Natural killer cell (primary cell): ENCODE measurements at regions not wholly inside any gene's neighbourhood (a gene's known extent, or its start where the extent isn't known, plus 50 kb on each side); places are given as distances from the start of the nearest gene placed in this dataset.

Experiments used
- ATAC-seq, 3 donors: fragments of 150-1000 bp in 2 of 3; fragments of 200-7000 bp in 1 of 3; cut with Tn5 transposase; 1 replicate in 1 of 3; 2 replicates in 2 of 3; pipeline ENCODE4 v1.10.0; 2021; ENCODE audit warnings: mild to moderate bottlenecking in 2 of 3, moderate library complexity in 2 of 3
- DNase-seq, 2 donors: peaks; one replicate each; pipeline versions ENCODE4 v3.0.0 to v3.0.0-alpha.2; 2013 to 2021; ENCODE audit warnings: mixed read lengths in 1 of 2
- H3K27ac ChIP-seq: one replicate; pipeline ENCODE4 v1.5.1; 2013; ENCODE audit warnings: mild to moderate bottlenecking, low read length
- H3K27me3 ChIP-seq: one replicate; pipeline ENCODE4 v1.6.1; 2013; ENCODE audit warnings: low read length; ENCODE audit not compliant: control insufficient read depth, insufficient read depth
- H3K36me3 ChIP-seq: one replicate; pipeline ENCODE4 v1.6.1; 2013; ENCODE audit warnings: low read length; ENCODE audit not compliant: control insufficient read depth, insufficient read depth
- H3K4me1 ChIP-seq: one replicate; pipeline ENCODE4 v1.6.1; 2013; ENCODE audit warnings: low read length; ENCODE audit not compliant: control insufficient read depth, insufficient read depth
- H3K4me3 ChIP-seq: one replicate; pipeline ENCODE4 v1.5.1; 2013; ENCODE audit warnings: low read length
- H3K9me3 ChIP-seq: one replicate; pipeline ENCODE4 v1.6.1; 2013; ENCODE audit warnings: low read length; ENCODE audit not compliant: control insufficient read depth, insufficient read depth
- H3K27ac Mint-ChIP-seq, 2 donors: one replicate each; pipeline ENCODE4 v1.8.0; 2022; ENCODE audit warnings: mild to moderate bottlenecking in 2 of 2, mixed read lengths in 2 of 2, moderate library complexity in 1 of 2
- H3K27me3 Mint-ChIP-seq, 2 donors: one replicate each; pipeline ENCODE4 v1.8.0; 2022; ENCODE audit warnings: low read depth in 2 of 2, mixed read lengths in 2 of 2
- H3K36me3 Mint-ChIP-seq: one replicate; pipeline ENCODE4 v1.8.0; 2022; ENCODE audit warnings: mixed read lengths
- H3K4me1 Mint-ChIP-seq, 2 donors: one replicate each; pipeline ENCODE4 v1.8.0; 2022; ENCODE audit warnings: mixed read lengths in 2 of 2
- H3K4me3 Mint-ChIP-seq: one replicate; pipeline ENCODE4 v1.8.0; 2022; ENCODE audit warnings: mild to moderate bottlenecking, moderate library complexity, mixed read lengths
- H3K9me3 Mint-ChIP-seq, 2 donors: one replicate each; pipeline ENCODE4 v1.8.0; 2022; ENCODE audit warnings: mixed read lengths in 2 of 2
- WGBS: methylation state at CpG from one replicate; pipeline ENCODE4 v1.1.7; 2013; ENCODE audit warnings: missing lambda C conversion rate; ENCODE audit not compliant: insufficient coverage; 5-methylcytosine and 5-hydroxymethylcytosine counted together
- intact Hi-C: fragments of 100-400 bp; cut with micrococcal nuclease; formaldehyde crosslinking; loops from one replicate; pipeline ENCODE4 v1.14.2; 2022
- TF ChIP-seq, protein P1 (sequence below): fragments of 200-600 bp; IDR thresholded peaks from one replicate; pipeline ENCODE4 v1.8.0; 2022; ENCODE audit warnings: antibody characterized with exemption

DNA sequence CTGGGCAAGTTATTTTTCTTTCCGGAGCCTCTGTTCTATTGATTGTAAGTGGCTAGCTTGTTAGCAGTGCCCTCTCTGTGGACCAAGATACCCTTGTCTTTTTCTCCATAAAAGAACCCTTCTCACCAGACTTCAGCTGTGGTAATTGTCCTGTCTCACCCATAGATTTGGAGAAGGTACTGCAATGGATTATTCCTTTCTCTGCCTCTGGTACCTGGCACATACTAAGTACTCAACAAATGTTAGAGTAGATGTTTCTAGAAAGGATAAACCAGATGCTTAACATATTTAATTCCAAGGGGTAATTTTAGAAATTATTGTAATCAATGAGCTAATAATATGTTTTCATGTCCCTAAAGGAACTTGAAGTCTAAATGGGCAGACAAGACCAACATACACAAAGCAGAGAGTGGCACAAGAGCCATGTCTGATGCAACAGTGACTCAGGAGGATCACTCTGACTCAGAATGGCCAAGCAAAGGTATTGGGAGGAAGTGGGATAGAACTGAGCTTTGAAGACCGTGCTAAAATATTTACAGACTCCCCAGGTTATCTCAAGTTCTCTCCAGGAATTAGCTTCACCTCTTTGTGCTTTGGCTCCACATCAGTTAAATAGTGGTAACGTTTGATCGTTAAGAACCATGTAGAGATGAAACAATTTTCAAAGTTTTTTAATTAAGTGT, 129.7 kb upstream of the OSR1 start:
- Histone ChIP-seq H3K36me3 (no peaks in the 10 kb centered on the region), H3K4me3 (no peak overlapping the region), H3K9me3 (no peaks in the 10 kb centered on the region), H3K27ac (no peak overlapping the region), H3K4me1 (no peaks in the 10 kb centered on the region), H3K27me3 (no peaks in the 10 kb centered on the region)
- H3K4me1 Mint-ChIP-seq = no peaks in the 10 kb centered on the region
- intact Hi-C loops = no loop called here
- DNase-seq (no peak), ATAC-seq (no peak)
- WGBS = 88% methylated on average over 1 of the region's 4 CpGs
- no peak overlapping the region for H3K4me3 Mint-ChIP-seq
- TF ChIP-seq, protein P1, sequence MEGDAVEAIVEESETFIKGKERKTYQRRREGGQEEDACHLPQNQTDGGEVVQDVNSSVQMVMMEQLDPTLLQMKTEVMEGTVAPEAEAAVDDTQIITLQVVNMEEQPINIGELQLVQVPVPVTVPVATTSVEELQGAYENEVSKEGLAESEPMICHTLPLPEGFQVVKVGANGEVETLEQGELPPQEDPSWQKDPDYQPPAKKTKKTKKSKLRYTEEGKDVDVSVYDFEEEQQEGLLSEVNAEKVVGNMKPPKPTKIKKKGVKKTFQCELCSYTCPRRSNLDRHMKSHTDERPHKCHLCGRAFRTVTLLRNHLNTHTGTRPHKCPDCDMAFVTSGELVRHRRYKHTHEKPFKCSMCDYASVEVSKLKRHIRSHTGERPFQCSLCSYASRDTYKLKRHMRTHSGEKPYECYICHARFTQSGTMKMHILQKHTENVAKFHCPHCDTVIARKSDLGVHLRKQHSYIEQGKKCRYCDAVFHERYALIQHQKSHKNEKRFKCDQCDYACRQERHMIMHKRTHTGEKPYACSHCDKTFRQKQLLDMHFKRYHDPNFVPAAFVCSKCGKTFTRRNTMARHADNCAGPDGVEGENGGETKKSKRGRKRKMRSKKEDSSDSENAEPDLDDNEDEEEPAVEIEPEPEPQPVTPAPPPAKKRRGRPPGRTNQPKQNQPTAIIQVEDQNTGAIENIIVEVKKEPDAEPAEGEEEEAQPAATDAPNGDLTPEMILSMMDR = no peak
- peaks cover 0 to 3% of the 10 kb centered on the region in 2 donors for H3K27me3 Mint-ChIP-seq
- no peak overlapping the region for H3K27ac Mint-ChIP-seq
- no peaks in the 10 kb centered on the region for H3K36me3 Mint-ChIP-seq
- peaks cover 0 to 5% of the 10 kb centered on the region in 2 donors for H3K9me3 Mint-ChIP-seq

DNA sequence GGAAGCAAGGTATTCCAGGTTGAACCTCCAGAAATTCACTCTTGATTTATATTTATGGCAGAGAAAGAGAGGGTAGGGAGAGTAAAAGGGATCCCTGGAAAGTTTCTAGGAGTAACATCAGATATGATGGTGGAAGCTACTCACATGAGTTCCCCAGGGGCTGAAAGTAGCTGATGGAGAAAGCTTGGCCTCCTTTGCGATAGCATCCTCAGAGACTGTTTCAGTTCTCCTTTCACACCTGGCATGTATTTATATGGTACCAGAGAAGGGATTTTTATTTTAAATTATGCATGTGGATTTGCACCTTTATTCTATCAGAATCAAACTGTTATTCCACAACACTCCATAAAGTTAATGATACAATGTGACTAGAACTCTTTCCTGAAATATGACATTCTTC, 126.3 kb upstream of the OSR1 start:
- Mint-ChIP-seq H3K36me3 (no peaks in the 10 kb centered on the region), H3K4me1 (no peaks in the 10 kb centered on the region), H3K27ac (no peak overlapping the region), H3K4me3 (no peak overlapping the region), H3K9me3 (peaks cover 3 to 4% of the 10 kb centered on the region in 2 donors), H3K27me3 (no peaks in the 10 kb centered on the region)
- 80% methylated on average over 1 of the region's 1 CpG for WGBS
- Histone ChIP-seq H3K4me3 (no peak overlapping the region), H3K27me3 (no peaks in the 10 kb centered on the region), H3K36me3 (no peaks in the 10 kb centered on the region), H3K9me3 (no peaks in the 10 kb centered on the region), H3K27ac (no peak overlapping the region), H3K4me1 (no peaks in the 10 kb centered on the region)
- intact Hi-C loops = no loop called here
- DNase-seq = no peak
- no peak for ATAC-seq
- TF ChIP-seq, protein P1 = no peak

DNA sequence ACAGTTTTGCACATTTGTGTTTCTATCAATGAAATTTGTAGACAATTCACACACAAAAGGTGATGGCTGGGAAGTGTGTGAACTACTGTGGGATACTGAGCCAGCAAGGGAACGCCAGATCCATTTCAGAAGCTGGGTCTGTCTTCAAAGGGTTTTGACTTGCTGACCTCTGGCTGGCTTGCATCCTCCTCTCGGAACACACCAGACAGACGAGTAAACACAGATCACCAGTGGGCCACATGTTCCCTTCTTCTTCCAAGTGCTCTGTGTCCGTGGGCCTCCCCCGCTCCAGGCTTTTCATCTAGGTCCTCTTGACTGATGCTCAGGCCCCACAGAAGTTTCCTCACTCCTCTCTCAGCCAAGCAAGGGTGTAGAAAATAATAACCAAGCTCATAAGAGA, 122.2 kb upstream of the OSR1 start:
- no peaks in the 10 kb centered on the region for H3K4me1 ChIP-seq
- no peaks in the 10 kb centered on the region for H3K9me3 ChIP-seq
- H3K36me3 ChIP-seq = no peaks in the 10 kb centered on the region
- ATAC-seq = no peak
- H3K27me3 ChIP-seq = no peaks in the 10 kb centered on the region
- no peaks in the 10 kb centered on the region for H3K4me1 Mint-ChIP-seq
- no peak overlapping the region for H3K4me3 ChIP-seq
- H3K27ac ChIP-seq = no peak overlapping the region
- intact Hi-C loops = no loop called here
- no peaks in the 10 kb centered on the region for H3K27me3 Mint-ChIP-seq
- H3K9me3 Mint-ChIP-seq = peaks cover 3 to 5% of the 10 kb centered on the region in 2 donors
- no peaks in the 10 kb centered on the region for H3K36me3 Mint-ChIP-seq
- H3K4me3 Mint-ChIP-seq = no peak overlapping the region
- DNase-seq = no peak
- TF ChIP-seq, protein P1 = no peak
- 84% methylated on average over 5 of the region's 5 CpGs for WGBS
- H3K27ac Mint-ChIP-seq = no peak overlapping the region

DNA sequence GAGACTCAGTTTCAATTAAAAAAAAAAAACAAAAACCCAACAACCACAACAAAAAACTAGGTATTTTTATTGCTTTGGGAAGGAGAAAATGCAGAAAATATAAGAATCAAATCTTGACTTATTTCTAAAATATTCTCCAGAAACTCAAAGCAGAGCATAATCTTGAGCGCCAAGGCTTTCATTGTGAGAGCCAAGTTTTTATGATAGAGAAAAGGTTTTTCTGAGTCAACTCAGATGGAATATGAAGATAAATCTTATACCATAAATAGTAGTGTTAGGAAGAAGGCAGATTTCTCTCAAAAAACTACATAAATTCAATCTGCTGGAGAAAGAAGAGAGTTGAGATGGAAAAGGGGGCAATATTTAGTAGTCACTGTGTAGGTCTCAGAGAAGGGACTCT, 121.2 kb upstream of the OSR1 start:
- Histone ChIP-seq H3K36me3 (no peaks in the 10 kb centered on the region), H3K4me1 (no peaks in the 10 kb centered on the region), H3K27ac (no peak overlapping the region), H3K9me3 (no peaks in the 10 kb centered on the region), H3K4me3 (no peak overlapping the region), H3K27me3 (no peaks in the 10 kb centered on the region)
- no peak for ATAC-seq
- no peak overlapping the region for H3K4me3 Mint-ChIP-seq
- intact Hi-C loops = no loop called here
- no CpG with 5 or more reads among the region's 1 CpG for WGBS
- TF ChIP-seq, protein P1 = no peak
- no peaks in the 10 kb centered on the region for H3K36me3 Mint-ChIP-seq
- H3K27ac Mint-ChIP-seq = no peak overlapping the region
- H3K27me3 Mint-ChIP-seq = no peaks in the 10 kb centered on the region
- no peaks in the 10 kb centered on the region for H3K4me1 Mint-ChIP-seq
- peaks cover 5 to 6% of the 10 kb centered on the region in 2 donors for H3K9me3 Mint-ChIP-seq
- DNase-seq = no peak
